ENCODE measurements at regions not wholly inside any gene's neighbourhood (a gene's known extent, or its start where the extent isn't known, plus 50 kb on each side); places are given as distances from the start of the nearest gene placed in this dataset.

GRCh38 chr4:56757821-56758411 is 63.6 kb downstream of the SPINK2 start:
- Mint-ChIP-seq H3K36me3 (peaks cover 4% of the 10 kb centered on the region), H3K4me1 (peaks cover 50% of the 10 kb centered on the region), H3K27ac (peak overlapping the region; percentile 100), H3K27me3 (no peaks in the 10 kb centered on the region), H3K4me3 (peak overlapping the region; percentile 67), H3K9me3 (ENCODE audit: low read depth) (no peaks in the 10 kb centered on the region)
- ATAC-seq: peak; percentile 98
- peak; percentile 92 for DNase-seq
- CTCF ChIA-PET: interaction anchor here (0.6 to 2.8 kb wide), 11 partner anchors 10 to 182 kb away, joined by 3 to 21 read pairs (median 4); no protein-coding TSS in a partner anchor

GRCh38 chr4:56757261-56757746 is 64.2 kb downstream of the SPINK2 start:
- ATAC-seq: peak; percentile 64
- no peaks in the 10 kb centered on the region for H3K9me3 Mint-ChIP-seq (ENCODE audit: low read depth)
- no peaks in the 10 kb centered on the region for H3K27me3 Mint-ChIP-seq
- peaks cover 44% of the 10 kb centered on the region for H3K4me1 Mint-ChIP-seq
- peak; percentile 56 for DNase-seq
- peaks cover 4% of the 10 kb centered on the region for H3K36me3 Mint-ChIP-seq
- H3K27ac Mint-ChIP-seq: peak overlapping the region; percentile 100
- peak overlapping the region; percentile 67 for H3K4me3 Mint-ChIP-seq
- CTCF ChIA-PET: interaction anchor here (0.6 to 2.8 kb wide), 11 partner anchors 12 to 181 kb away, joined by 3 to 21 read pairs (median 4); no protein-coding TSS in a partner anchor

- no peak for DNase-seq
- CTCF ChIA-PET: interaction anchor here (0.8 to 1.5 kb wide), 2 partner anchors 11 to 87 kb away, joined by 3 read pairs; no protein-coding TSS in a partner anchor
- Mint-ChIP-seq H3K4me3 (no peak overlapping the region), H3K36me3 (peaks cover 4% of the 10 kb centered on the region), H3K4me1 (peaks cover 39% of the 10 kb centered on the region), H3K27me3 (no peaks in the 10 kb centered on the region), H3K9me3 (ENCODE audit: low read depth) (no peaks in the 10 kb centered on the region), H3K27ac (peak overlapping the region; percentile 32)
- no peak for ATAC-seq
Observed at GRCh38 chr4:56755901-56756300, 65.6 kb downstream of the SPINK2 start.

DNA sequence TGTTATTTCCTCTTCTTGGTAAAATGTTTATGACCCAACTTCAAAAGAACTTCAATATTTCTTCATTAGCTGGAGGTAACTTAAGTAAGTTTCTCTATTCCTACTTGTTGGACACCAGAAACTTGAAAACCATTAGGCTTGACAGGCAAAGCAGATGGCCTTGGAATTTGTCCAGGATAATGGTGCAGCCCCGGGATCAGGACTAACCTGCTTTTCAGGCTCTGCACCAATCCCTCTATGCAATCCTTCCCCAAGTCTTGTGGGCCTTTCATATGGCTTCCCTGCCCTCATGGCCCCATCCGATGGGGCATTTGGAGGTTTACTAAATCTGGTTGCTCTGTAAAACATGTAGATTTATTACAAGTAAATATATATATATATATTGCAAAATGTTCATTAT is 68.5 kb downstream of the SPINK2 start:
- Mint-ChIP-seq H3K36me3 (peaks cover 8% of the 10 kb centered on the region), H3K4me3 (no peak overlapping the region), H3K27ac (no peak overlapping the region), H3K4me1 (peaks cover 23% of the 10 kb centered on the region), H3K9me3 (ENCODE audit: low read depth) (peaks cover 4% of the 10 kb centered on the region), H3K27me3 (no peaks in the 10 kb centered on the region)
- ATAC-seq (no peak), DNase-seq (no peak)
- CTCF ChIA-PET: no interaction called here

DNA sequence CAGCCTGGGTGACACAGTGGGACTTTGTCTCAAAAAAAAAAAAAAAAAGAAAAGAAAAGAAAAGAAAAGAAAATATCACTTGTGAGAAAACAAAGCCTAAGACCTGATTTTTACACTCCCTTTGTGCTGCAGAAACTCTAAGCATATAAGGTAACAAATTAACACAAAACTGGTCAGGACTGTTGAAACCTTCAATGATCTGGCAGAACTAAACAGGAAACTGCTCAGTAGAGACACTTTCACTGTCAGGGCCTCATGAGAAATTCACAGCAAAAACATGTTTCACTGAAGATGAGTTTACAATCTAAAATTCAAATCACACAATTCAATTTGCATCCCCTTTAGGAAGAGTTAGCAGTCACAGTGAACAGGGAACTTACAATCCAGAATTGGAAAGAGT is 69.1 kb upstream of the HOPX start:
- Mint-ChIP-seq H3K36me3 (peaks cover 6% of the 10 kb centered on the region), H3K27me3 (no peaks in the 10 kb centered on the region), H3K27ac (no peak overlapping the region), H3K4me3 (no peak overlapping the region), H3K9me3 (ENCODE audit: low read depth) (peaks cover 4% of the 10 kb centered on the region), H3K4me1 (peaks cover 3% of the 10 kb centered on the region)
- DNase-seq: no peak
- ATAC-seq: no peak
- CTCF ChIA-PET: no interaction called here

- CTCF ChIA-PET: no interaction called here
- Mint-ChIP-seq H3K4me1 (peaks cover 5% of the 10 kb centered on the region), H3K9me3 (ENCODE audit: low read depth) (peaks cover 4% of the 10 kb centered on the region), H3K36me3 (peaks cover 4% of the 10 kb centered on the region), H3K27me3 (no peaks in the 10 kb centered on the region), H3K27ac (no peak overlapping the region), H3K4me3 (no peak overlapping the region)
- no peak for DNase-seq
- no peak for ATAC-seq
Observed at GRCh38 chr4:56748271-56748670, 67.2 kb upstream of the HOPX start.

GRCh38 chr4:56746639-56747038 is 65.5 kb upstream of the HOPX start:
- Mint-ChIP-seq H3K4me3 (no peak overlapping the region), H3K36me3 (peaks cover 4% of the 10 kb centered on the region), H3K27ac (no peak overlapping the region), H3K4me1 (peaks cover 5% of the 10 kb centered on the region), H3K9me3 (ENCODE audit: low read depth) (peaks cover 4% of the 10 kb centered on the region), H3K27me3 (no peaks in the 10 kb centered on the region)
- DNase-seq (no peak), ATAC-seq (no peak)
- CTCF ChIA-PET: no interaction called here

DNA sequence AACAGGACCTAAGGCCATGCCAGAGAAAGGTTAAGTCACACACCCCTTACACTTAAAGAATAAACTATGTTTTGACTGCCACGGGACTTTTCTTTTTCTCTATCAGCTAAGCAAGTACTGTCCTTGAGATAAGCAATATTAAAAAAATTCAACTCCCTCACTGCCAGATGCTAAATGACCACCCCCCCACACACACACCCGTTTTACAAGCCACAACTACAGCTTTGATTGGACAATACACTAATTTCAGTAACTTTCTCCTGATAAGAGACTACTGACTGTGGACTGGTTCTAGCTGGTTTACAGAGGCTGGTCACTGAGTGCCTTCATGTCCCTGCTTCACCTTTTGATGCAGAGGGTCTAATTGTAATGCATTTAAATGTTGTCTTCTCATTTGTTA is 63.9 kb upstream of the HOPX start:
- H3K27me3 Mint-ChIP-seq: no peaks in the 10 kb centered on the region
- H3K27ac Mint-ChIP-seq: no peak overlapping the region
- no peaks in the 10 kb centered on the region for H3K36me3 Mint-ChIP-seq
- DNase-seq (no peak), ATAC-seq (no peak)
- H3K4me1 Mint-ChIP-seq: peaks cover 2% of the 10 kb centered on the region
- H3K4me3 Mint-ChIP-seq: no peak overlapping the region
- CTCF ChIA-PET: interaction anchor here (0.9 kb wide), 1 partner anchor 15 kb away, joined by 3 read pairs; no protein-coding TSS in a partner anchor
- no peaks in the 10 kb centered on the region for H3K9me3 Mint-ChIP-seq (ENCODE audit: low read depth)

DNA sequence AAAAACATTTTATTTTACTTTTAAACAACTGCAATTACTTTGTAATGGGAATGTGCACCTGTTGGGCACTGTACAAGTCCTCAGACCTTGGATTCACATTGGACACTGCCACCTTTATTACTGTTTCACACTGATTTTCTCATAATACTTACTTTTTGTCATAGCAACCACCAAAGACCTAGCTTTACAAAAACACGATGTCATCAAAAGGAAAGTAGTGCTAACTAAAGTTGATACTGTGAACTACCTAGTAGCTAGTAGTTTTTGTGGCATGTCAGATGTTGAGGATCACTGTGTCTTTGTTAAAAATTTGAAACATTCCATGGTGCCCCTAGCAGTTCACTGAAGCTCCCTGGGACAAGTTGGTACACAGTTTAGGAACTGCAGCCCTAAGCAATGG is 62.9 kb upstream of the HOPX start:
- Mint-ChIP-seq H3K9me3 (ENCODE audit: low read depth) (no peaks in the 10 kb centered on the region), H3K4me3 (no peak overlapping the region), H3K4me1 (peaks cover 2% of the 10 kb centered on the region), H3K27ac (no peak overlapping the region), H3K36me3 (no peaks in the 10 kb centered on the region), H3K27me3 (no peaks in the 10 kb centered on the region)
- DNase-seq (no peak), ATAC-seq (no peak)
- CTCF ChIA-PET: no interaction called here

DNA sequence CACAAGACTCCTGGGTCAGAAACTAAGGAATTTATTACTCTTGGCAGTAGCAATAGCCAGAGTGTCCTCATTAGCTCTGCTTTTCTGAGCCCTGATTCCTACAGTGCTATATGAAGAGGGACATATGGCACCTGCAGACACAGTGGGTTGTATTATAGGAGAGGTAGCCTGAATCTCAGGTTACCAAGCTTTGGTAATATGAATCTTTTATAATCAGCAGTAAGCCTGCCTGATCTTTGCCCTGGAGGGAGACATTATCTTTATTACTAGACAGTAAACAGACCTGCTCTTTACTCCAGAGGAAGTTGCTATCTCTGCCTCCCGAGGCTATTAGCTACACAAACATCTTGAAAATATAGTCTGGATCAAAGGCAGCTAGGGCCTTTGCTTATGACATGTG is 62.5 kb upstream of the HOPX start:
- Mint-ChIP-seq H3K27ac (no peak overlapping the region), H3K4me1 (peaks cover 2% of the 10 kb centered on the region), H3K36me3 (no peaks in the 10 kb centered on the region), H3K27me3 (no peaks in the 10 kb centered on the region), H3K4me3 (no peak overlapping the region), H3K9me3 (ENCODE audit: low read depth) (no peaks in the 10 kb centered on the region)
- no peak for DNase-seq
- no peak for ATAC-seq
- CTCF ChIA-PET: no interaction called here

DNA sequence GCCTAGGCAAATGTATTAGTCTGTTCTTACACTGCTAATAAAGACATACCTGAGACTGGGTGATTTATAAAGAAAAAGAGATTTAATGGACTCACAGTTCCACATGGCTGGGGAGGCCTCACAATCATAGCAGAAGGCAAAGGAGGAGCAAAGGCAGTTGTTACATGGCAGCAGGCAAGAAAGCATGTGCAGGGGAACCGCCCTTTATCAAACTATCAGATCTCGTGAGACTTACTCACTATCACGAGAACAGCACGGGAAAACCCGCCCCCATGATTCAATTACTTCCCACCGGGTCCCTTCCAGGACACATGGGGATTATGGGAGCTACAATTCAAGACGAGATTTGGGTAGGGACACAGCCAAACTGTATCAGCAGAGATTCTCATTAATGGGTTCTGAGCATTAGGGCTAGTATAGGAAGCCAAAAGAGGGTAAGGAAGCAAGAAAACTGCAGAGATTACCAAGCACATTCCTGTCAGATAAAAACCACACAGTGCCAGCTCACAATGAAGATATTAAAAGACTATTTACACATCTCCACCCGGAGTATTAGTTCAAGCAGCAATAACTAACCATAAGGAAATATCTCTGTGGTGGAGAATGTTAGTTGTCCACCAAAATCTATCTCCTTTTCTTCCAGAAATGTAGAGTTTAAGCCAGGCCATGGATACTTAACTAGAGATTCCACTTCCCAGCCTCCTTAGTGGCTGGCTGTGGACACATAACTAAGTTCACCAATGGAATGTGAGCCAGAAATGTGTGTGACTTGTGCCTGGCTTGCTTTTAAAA is 61.2 kb upstream of the HOPX start:
- H3K4me1 Mint-ChIP-seq: peaks cover 2% of the 10 kb centered on the region
- DNase-seq: no peak
- ATAC-seq: no peak
- no peaks in the 10 kb centered on the region for H3K9me3 Mint-ChIP-seq (ENCODE audit: low read depth)
- no peak overlapping the region for H3K4me3 Mint-ChIP-seq
- no peak overlapping the region for H3K27ac Mint-ChIP-seq
- CTCF ChIA-PET: no interaction called here
- no peaks in the 10 kb centered on the region for H3K27me3 Mint-ChIP-seq
- H3K36me3 Mint-ChIP-seq: no peaks in the 10 kb centered on the region

DNA sequence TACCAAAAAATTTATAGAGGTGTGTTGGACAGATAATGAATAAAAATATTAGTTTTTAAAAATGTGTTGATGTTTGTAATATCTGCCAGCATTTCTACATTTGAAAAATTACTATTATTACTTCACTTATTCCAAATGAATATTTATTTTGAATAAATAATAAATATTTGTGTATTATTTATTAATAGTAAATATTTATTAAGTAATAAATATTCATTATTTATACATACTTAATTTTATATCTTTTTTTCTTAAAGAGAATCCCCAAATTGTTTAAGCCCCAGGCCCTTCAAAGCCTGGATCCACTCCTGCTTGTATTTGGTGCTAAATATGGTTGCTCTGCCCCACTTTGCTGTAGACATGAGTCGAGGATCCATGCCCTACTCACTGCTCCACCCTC is 60.5 kb upstream of the HOPX start:
- Mint-ChIP-seq H3K27ac (no peak overlapping the region), H3K36me3 (no peaks in the 10 kb centered on the region), H3K27me3 (no peaks in the 10 kb centered on the region), H3K9me3 (ENCODE audit: low read depth) (no peaks in the 10 kb centered on the region), H3K4me1 (peaks cover 2% of the 10 kb centered on the region), H3K4me3 (no peak overlapping the region)
- CTCF ChIA-PET: no interaction called here
- DNase-seq (no peak), ATAC-seq (no peak)

DNA sequence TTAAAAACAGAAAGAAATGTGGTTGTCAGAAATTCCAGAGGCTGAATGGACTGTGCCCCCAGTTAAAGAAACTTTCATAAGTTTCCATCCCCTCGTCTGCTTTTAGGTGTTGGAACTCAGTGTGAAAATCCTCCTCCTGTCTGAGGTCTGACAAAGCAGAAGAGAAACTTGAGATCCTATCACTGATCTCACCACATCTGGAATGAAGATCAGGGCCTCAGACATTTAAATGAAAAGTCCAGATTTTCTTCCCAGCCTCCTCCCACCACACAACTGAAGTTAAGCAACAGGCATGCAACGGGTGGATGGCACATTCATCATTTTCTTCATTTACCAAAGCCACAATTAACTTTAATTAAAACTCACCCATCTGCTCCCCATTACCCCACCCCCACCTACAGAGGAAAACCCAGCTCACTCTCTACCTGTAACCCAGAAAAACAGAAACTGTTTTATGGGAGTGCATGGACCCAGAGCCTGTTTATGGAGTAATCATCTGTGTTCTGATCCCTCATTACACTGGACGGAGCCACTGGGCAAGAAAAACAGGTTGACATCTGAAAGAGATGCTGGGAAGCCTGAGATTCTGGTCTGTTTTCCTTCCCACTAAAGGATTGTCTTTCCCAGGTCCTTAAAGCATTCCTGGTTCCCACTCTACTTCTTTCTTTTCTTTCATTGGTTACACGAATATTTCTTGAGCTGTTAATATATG is 58.1 kb upstream of the HOPX start:
- DNase-seq (no peak), ATAC-seq (no peak)
- no peak overlapping the region for H3K27ac Mint-ChIP-seq
- H3K27me3 Mint-ChIP-seq: no peaks in the 10 kb centered on the region
- H3K9me3 Mint-ChIP-seq (ENCODE audit: low read depth): peaks cover 2% of the 10 kb centered on the region
- CTCF ChIA-PET: no interaction called here
- no peaks in the 10 kb centered on the region for H3K36me3 Mint-ChIP-seq
- H3K4me3 Mint-ChIP-seq: no peak overlapping the region
- no peaks in the 10 kb centered on the region for H3K4me1 Mint-ChIP-seq
